CD4-positive, CD25-positive, alpha-beta regulatory T cell (primary cell): ENCODE measurements at regions not wholly inside any gene's neighbourhood (a gene's known extent, or its start where the extent isn't known, plus 50 kb on each side); places are given as distances from the start of the nearest gene placed in this dataset.

Experiments
- ATAC-seq, 2 donors: fragments of 150-1000 bp; cut with Tn5 transposase; one replicate each; pipeline ENCODE4 v1.10.0; 2021; ENCODE audit warnings: low read depth in 2 of 2, moderate number of reproducible peaks in 2 of 2, moderate library complexity in 1 of 2
- DNase-seq, 3 donors: peaks; one replicate each; pipeline versions ENCODE4 v3.0.0 to v3.0.0-alpha.2; 2012 to 2022; ENCODE audit warnings: mixed read lengths in 1 of 3
- H3K27ac ChIP-seq: one replicate; pipeline ENCODE4 v1.7.0; 2013; ENCODE audit warnings: mild to moderate bottlenecking, low read length; ENCODE audit not compliant: insufficient read depth, poor library complexity, severe bottlenecking
- H3K27me3 ChIP-seq: one replicate; pipeline ENCODE4 v1.7.0; 2013; ENCODE audit warnings: low read length; ENCODE audit not compliant: control insufficient read depth, insufficient read depth
- H3K36me3 ChIP-seq: one replicate; pipeline ENCODE4 v1.7.0; 2013; ENCODE audit warnings: mild to moderate bottlenecking, low read length, moderate library complexity; ENCODE audit not compliant: control insufficient read depth, insufficient read depth
- H3K4me1 ChIP-seq: 2 replicates; pipeline ENCODE4 v1.7.0; 2013; ENCODE audit warnings: mild to moderate bottlenecking, low read length; ENCODE audit not compliant: insufficient read depth, control insufficient read depth, poor library complexity, severe bottlenecking
- H3K4me3 ChIP-seq: one replicate; pipeline ENCODE4 v1.7.0; 2013; ENCODE audit warnings: low read depth, mild to moderate bottlenecking, low read length, moderate library complexity
- H3K9me3 ChIP-seq, 2 experiments: 1 replicate in 1 of 2; 2 replicates in 1 of 2; pipeline ENCODE4 v1.7.0; 2013; ENCODE audit warnings: low read length in 2 of 2, mild to moderate bottlenecking in 1 of 2, moderate library complexity in 1 of 2; ENCODE audit not compliant: control insufficient read depth in 2 of 2
- H3K27ac Mint-ChIP-seq, 3 donors: one replicate each; pipeline ENCODE4 v1.8.0; 2020 to 2022; ENCODE audit warnings: mild to moderate bottlenecking in 3 of 3, mixed read lengths in 3 of 3, moderate library complexity in 2 of 3
- H3K27me3 Mint-ChIP-seq: one replicate; pipeline ENCODE4 v1.8.0; 2022; ENCODE audit warnings: mild to moderate bottlenecking, mixed read lengths
- H3K36me3 Mint-ChIP-seq: one replicate; pipeline ENCODE4 v1.8.0; 2020; ENCODE audit warnings: mixed read lengths
- H3K4me1 Mint-ChIP-seq, 4 donors: one replicate each; pipeline ENCODE4 v1.8.0; 2020 to 2022; ENCODE audit warnings: mixed read lengths in 4 of 4, mild to moderate bottlenecking in 1 of 4
- H3K4me3 Mint-ChIP-seq, 4 donors: one replicate each; pipeline ENCODE4 v1.8.0; 2020 to 2022; ENCODE audit warnings: mild to moderate bottlenecking in 4 of 4, mixed read lengths in 4 of 4, moderate library complexity in 3 of 4
- H3K9me3 Mint-ChIP-seq, 7 donors: one replicate each; pipeline ENCODE4 v1.8.0; 2020 to 2022; ENCODE audit warnings: mixed read lengths in 7 of 7, mild to moderate bottlenecking in 3 of 7, moderate library complexity in 2 of 7

GRCh38 chr6:113595911-113596376, 261.2 kb upstream of the MARCKS start:
- H3K4me1 ChIP-seq, result no peaks in the 10 kb centered on the region
- no peak for DNase-seq
- no peaks in the 10 kb centered on the region for H3K36me3 ChIP-seq
- H3K9me3 Mint-ChIP-seq, result peaks cover 0 to 5% (median 0%) of the 10 kb centered on the region in 7 donors
- ATAC-seq, result no peak
- H3K4me3 Mint-ChIP-seq, result no peak overlapping the region
- no peaks in the 10 kb centered on the region for H3K4me1 Mint-ChIP-seq
- H3K36me3 Mint-ChIP-seq, result no peaks in the 10 kb centered on the region
- no peak overlapping the region for H3K4me3 ChIP-seq
- no peak overlapping the region for H3K27ac ChIP-seq
- no peaks in the 10 kb centered on the region for H3K27me3 ChIP-seq
- peaks cover 6% of the 10 kb centered on the region for H3K27me3 Mint-ChIP-seq
- no peaks in the 10 kb centered on the region for H3K9me3 ChIP-seq
- H3K27ac Mint-ChIP-seq, result no peak overlapping the region

GRCh38 chr6:113596387-113597230, 260.5 kb upstream of the MARCKS start:
- peaks cover 0 to 7% (median 0%) of the 10 kb centered on the region in 7 donors for H3K9me3 Mint-ChIP-seq
- Histone ChIP-seq H3K36me3 (no peaks in the 10 kb centered on the region), H3K27ac (no peak overlapping the region), H3K4me3 (no peak overlapping the region), H3K4me1 (no peaks in the 10 kb centered on the region), H3K27me3 (no peaks in the 10 kb centered on the region), H3K9me3 (no peaks in the 10 kb centered on the region)
- H3K27me3 Mint-ChIP-seq, result peaks cover 8% of the 10 kb centered on the region
- no peak overlapping the region for H3K4me3 Mint-ChIP-seq
- no peaks in the 10 kb centered on the region for H3K4me1 Mint-ChIP-seq
- no peaks in the 10 kb centered on the region for H3K36me3 Mint-ChIP-seq
- DNase-seq (no peak), ATAC-seq (no peak)
- H3K27ac Mint-ChIP-seq, result no peak overlapping the region

- DNase-seq, result no peak
- Histone ChIP-seq H3K9me3 (no peaks in the 10 kb centered on the region), H3K4me3 (no peak overlapping the region), H3K36me3 (no peaks in the 10 kb centered on the region), H3K27ac (no peak overlapping the region), H3K27me3 (no peaks in the 10 kb centered on the region), H3K4me1 (no peaks in the 10 kb centered on the region)
- H3K36me3 Mint-ChIP-seq, result no peaks in the 10 kb centered on the region
- H3K27me3 Mint-ChIP-seq, result peaks cover 8% of the 10 kb centered on the region
- H3K4me3 Mint-ChIP-seq, result no peak overlapping the region
- no peak for ATAC-seq
- H3K9me3 Mint-ChIP-seq, result peaks cover 0 to 7% (median 0%) of the 10 kb centered on the region in 7 donors
- H3K27ac Mint-ChIP-seq, result no peak overlapping the region
- no peaks in the 10 kb centered on the region for H3K4me1 Mint-ChIP-seq
These were observed 259.9 kb upstream of the MARCKS start for GRCh38 chr6:113597231-113597583.

- H3K4me3 ChIP-seq, result no peak overlapping the region
- H3K4me3 Mint-ChIP-seq, result no peak overlapping the region
- H3K36me3 ChIP-seq, result no peaks in the 10 kb centered on the region
- peaks cover 0 to 7% (median 0%) of the 10 kb centered on the region in 7 donors for H3K9me3 Mint-ChIP-seq
- H3K27ac Mint-ChIP-seq, result no peak overlapping the region
- peaks cover 12% of the 10 kb centered on the region for H3K27me3 Mint-ChIP-seq
- no peaks in the 10 kb centered on the region for H3K4me1 ChIP-seq
- no peaks in the 10 kb centered on the region for H3K9me3 ChIP-seq
- H3K27ac ChIP-seq, result no peak overlapping the region
- no peaks in the 10 kb centered on the region for H3K4me1 Mint-ChIP-seq
- H3K36me3 Mint-ChIP-seq, result no peaks in the 10 kb centered on the region
- DNase-seq, result no peak
- ATAC-seq, result no peak
- H3K27me3 ChIP-seq, result no peaks in the 10 kb centered on the region
These were observed 258.4 kb upstream of the MARCKS start for GRCh38 chr6:113598786-113599185.

GRCh38 chr6:113599444-113599843, 257.7 kb upstream of the MARCKS start:
- Mint-ChIP-seq H3K27me3 (peaks cover 12% of the 10 kb centered on the region), H3K9me3 (peaks cover 0 to 7% (median 2%) of the 10 kb centered on the region in 7 donors), H3K36me3 (no peaks in the 10 kb centered on the region), H3K4me1 (no peaks in the 10 kb centered on the region), H3K27ac (no peak overlapping the region), H3K4me3 (no peak overlapping the region)
- Histone ChIP-seq H3K4me1 (no peaks in the 10 kb centered on the region), H3K4me3 (no peak overlapping the region), H3K9me3 (no peaks in the 10 kb centered on the region), H3K36me3 (no peaks in the 10 kb centered on the region), H3K27ac (no peak overlapping the region), H3K27me3 (no peaks in the 10 kb centered on the region)
- DNase-seq (no peak), ATAC-seq (no peak)

- Histone ChIP-seq H3K4me3 (no peak overlapping the region), H3K27ac (no peak overlapping the region), H3K9me3 (no peaks in the 10 kb centered on the region), H3K36me3 (no peaks in the 10 kb centered on the region), H3K4me1 (no peaks in the 10 kb centered on the region), H3K27me3 (no peaks in the 10 kb centered on the region)
- Mint-ChIP-seq H3K4me1 (no peaks in the 10 kb centered on the region), H3K27me3 (peaks cover 12% of the 10 kb centered on the region), H3K9me3 (peaks cover 0 to 7% (median 2%) of the 10 kb centered on the region in 7 donors), H3K27ac (no peak overlapping the region), H3K36me3 (no peaks in the 10 kb centered on the region), H3K4me3 (no peak overlapping the region)
- ATAC-seq, result no peak
- DNase-seq, result no peak
These were observed 256.4 kb upstream of the MARCKS start for GRCh38 chr6:113600551-113601339.

GRCh38 chr6:113607821-113608545, 249.2 kb upstream of the MARCKS start:
- H3K4me3 Mint-ChIP-seq, result no peak overlapping the region
- H3K9me3 ChIP-seq, result peaks cover 0 to 4% of the 10 kb centered on the region in 2 experiments
- no peak overlapping the region for H3K27ac Mint-ChIP-seq
- H3K4me3 ChIP-seq, result no peak overlapping the region
- H3K36me3 ChIP-seq, result no peaks in the 10 kb centered on the region
- H3K27ac ChIP-seq, result no peak overlapping the region
- H3K36me3 Mint-ChIP-seq, result no peaks in the 10 kb centered on the region
- peaks cover 25% of the 10 kb centered on the region for H3K27me3 Mint-ChIP-seq
- H3K9me3 Mint-ChIP-seq, result peaks cover 0 to 11% (median 0%) of the 10 kb centered on the region in 7 donors
- no peaks in the 10 kb centered on the region for H3K4me1 Mint-ChIP-seq
- peaks cover 5% of the 10 kb centered on the region for H3K27me3 ChIP-seq
- H3K4me1 ChIP-seq, result no peaks in the 10 kb centered on the region
- ATAC-seq (no peak), DNase-seq (no peak)
